DND-41 (cell line): ENCODE measurements at regions not wholly inside any gene's neighbourhood (a gene's known extent, or its start where the extent isn't known, plus 50 kb on each side); places are given as distances from the start of the nearest gene placed in this dataset.

Experiments used
- ATAC-seq: fragments of 200-7000 bp; cut with Tn5 transposase; 3 replicates; pipeline ENCODE4 v1.9.1; 2021; ENCODE audit warnings: low read depth; ENCODE audit not compliant: insufficient read depth
- DNase-seq: peaks from one replicate; pipeline ENCODE4 v3.0.0-alpha.2; 2020
- H2AFZ ChIP-seq: 2 replicates; pipeline ENCODE4 v1.6.0; 2012; ENCODE audit warnings: low read depth, low read length
- H3K27ac ChIP-seq: 2 replicates; pipeline ENCODE4 v1.5.1; 2012; ENCODE audit warnings: low read length, inconsistent platforms
- H3K27me3 ChIP-seq: fragments of 200-600 bp; sonication (generic); 2 replicates; pipeline ENCODE4 v1.6.0; 2012; ENCODE audit warnings: low read length, mild to moderate bottlenecking, inconsistent platforms; ENCODE audit not compliant: insufficient read depth, poor library complexity
- H3K36me3 ChIP-seq: 2 replicates; pipeline ENCODE4 v1.5.1; 2012; ENCODE audit warnings: low read length, inconsistent platforms; ENCODE audit not compliant: insufficient read depth
- H3K4me1 ChIP-seq: 2 replicates; pipeline ENCODE4 v1.5.1; 2012; ENCODE audit warnings: mild to moderate bottlenecking, low read length; ENCODE audit not compliant: insufficient read depth
- H3K4me2 ChIP-seq: 2 replicates; pipeline ENCODE4 v1.6.0; 2012; ENCODE audit warnings: mild to moderate bottlenecking, moderate library complexity, low read length, inconsistent platforms; ENCODE audit not compliant: insufficient read depth
- H3K4me3 ChIP-seq, 2 experiments: fragments of 200-600 bp in 1 of 2; shearing (Covaris generic) in 1 of 2; 2 replicates each; pipeline ENCODE4 v1.5.1; 2012 to 2016; ENCODE audit warnings: inconsistent platforms in 2 of 2, low read length in 2 of 2, mild to moderate bottlenecking in 2 of 2, low read depth in 1 of 2, moderate library complexity in 1 of 2
- H3K79me2 ChIP-seq: 2 replicates; pipeline ENCODE4 v1.6.0; 2012; ENCODE audit warnings: low read length, inconsistent platforms; ENCODE audit not compliant: insufficient read depth
- H3K9ac ChIP-seq: 2 replicates; pipeline ENCODE4 v1.6.0; 2012; ENCODE audit warnings: low read depth, mild to moderate bottlenecking, inconsistent platforms, low read length, moderate library complexity
- H3K9me3 ChIP-seq: 2 replicates; pipeline ENCODE4 v1.5.1; 2012; ENCODE audit warnings: low read length, moderate library complexity, mild to moderate bottlenecking, inconsistent platforms; ENCODE audit not compliant: insufficient read depth, severe bottlenecking
- H4K20me1 ChIP-seq: 2 replicates; pipeline ENCODE4 v1.6.0; 2012; ENCODE audit warnings: low read length; ENCODE audit not compliant: insufficient read depth
- EZH2 ChIP-seq: IDR thresholded peaks from 3 replicates; pipeline ENCODE4 v1.6.1; 2012; ENCODE audit warnings: borderline replicate concordance, low read depth, mild to moderate bottlenecking, moderate library complexity, low read length, inconsistent platforms; ENCODE audit not compliant: severe bottlenecking
- TF ChIP-seq, protein P1 (sequence below): IDR thresholded peaks from 2 replicates; pipeline ENCODE4 v1.5.1; 2012; ENCODE audit warnings: borderline replicate concordance, low read length, moderate library complexity, mild to moderate bottlenecking; ENCODE audit not compliant: poor library complexity, severe bottlenecking; ENCODE audit errors: extremely low read depth

- no peak overlapping the region for H2AFZ ChIP-seq
- H3K4me2 ChIP-seq: no peak overlapping the region
- DNase-seq: no peak
These were observed 566.8 kb upstream of the USP24 start for GRCh38 chr1:55781944-55782482.

GRCh38 chr1:55781003-55781402 is 565.8 kb upstream of the USP24 start:
- Histone ChIP-seq H3K36me3 (no peaks in the 10 kb centered on the region), H3K9me3 (no peaks in the 10 kb centered on the region), H3K4me2 (no peak overlapping the region), H4K20me1 (no peaks in the 10 kb centered on the region), H3K79me2 (no peaks in the 10 kb centered on the region), H3K27me3 (no peaks in the 10 kb centered on the region), H3K9ac (no peak overlapping the region), H3K27ac (no peak overlapping the region), H3K4me1 (no peaks in the 10 kb centered on the region), H3K4me3 (no peak overlapping the region), H2AFZ (no peak overlapping the region)
- TF ChIP-seq EZH2: no peak
- TF ChIP-seq, protein P1, sequence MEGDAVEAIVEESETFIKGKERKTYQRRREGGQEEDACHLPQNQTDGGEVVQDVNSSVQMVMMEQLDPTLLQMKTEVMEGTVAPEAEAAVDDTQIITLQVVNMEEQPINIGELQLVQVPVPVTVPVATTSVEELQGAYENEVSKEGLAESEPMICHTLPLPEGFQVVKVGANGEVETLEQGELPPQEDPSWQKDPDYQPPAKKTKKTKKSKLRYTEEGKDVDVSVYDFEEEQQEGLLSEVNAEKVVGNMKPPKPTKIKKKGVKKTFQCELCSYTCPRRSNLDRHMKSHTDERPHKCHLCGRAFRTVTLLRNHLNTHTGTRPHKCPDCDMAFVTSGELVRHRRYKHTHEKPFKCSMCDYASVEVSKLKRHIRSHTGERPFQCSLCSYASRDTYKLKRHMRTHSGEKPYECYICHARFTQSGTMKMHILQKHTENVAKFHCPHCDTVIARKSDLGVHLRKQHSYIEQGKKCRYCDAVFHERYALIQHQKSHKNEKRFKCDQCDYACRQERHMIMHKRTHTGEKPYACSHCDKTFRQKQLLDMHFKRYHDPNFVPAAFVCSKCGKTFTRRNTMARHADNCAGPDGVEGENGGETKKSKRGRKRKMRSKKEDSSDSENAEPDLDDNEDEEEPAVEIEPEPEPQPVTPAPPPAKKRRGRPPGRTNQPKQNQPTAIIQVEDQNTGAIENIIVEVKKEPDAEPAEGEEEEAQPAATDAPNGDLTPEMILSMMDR: no peak
- no peak for ATAC-seq
- DNase-seq: no peak

More at GRCh38 chr1:55781944-55782482, 566.8 kb upstream of the USP24 start:
- no peaks in the 10 kb centered on the region for H3K79me2 ChIP-seq
- H3K9ac ChIP-seq: no peak overlapping the region
- H3K4me3 ChIP-seq: no peak overlapping the region
- no peaks in the 10 kb centered on the region for H3K36me3 ChIP-seq
- no peaks in the 10 kb centered on the region for H4K20me1 ChIP-seq
- no peaks in the 10 kb centered on the region for H3K27me3 ChIP-seq
- H3K4me1 ChIP-seq: no peaks in the 10 kb centered on the region
- TF ChIP-seq, protein P1: no peak
- TF ChIP-seq EZH2: no peak
- no peaks in the 10 kb centered on the region for H3K9me3 ChIP-seq
- no peak overlapping the region for H3K27ac ChIP-seq
- no peak for ATAC-seq

GRCh38 chr1:55777545-55777944 is 562.4 kb upstream of the USP24 start:
- H4K20me1 ChIP-seq: no peaks in the 10 kb centered on the region
- no peak for ATAC-seq
- H3K9me3 ChIP-seq: no peaks in the 10 kb centered on the region
- H3K4me3 ChIP-seq: no peak overlapping the region
- no peaks in the 10 kb centered on the region for H3K27me3 ChIP-seq
- no peaks in the 10 kb centered on the region for H3K4me1 ChIP-seq
- no peaks in the 10 kb centered on the region for H3K36me3 ChIP-seq
- no peak overlapping the region for H2AFZ ChIP-seq
- no peak overlapping the region for H3K9ac ChIP-seq
- H3K4me2 ChIP-seq: no peak overlapping the region
- no peaks in the 10 kb centered on the region for H3K79me2 ChIP-seq
- no peak for DNase-seq
- no peak for TF ChIP-seq EZH2
- TF ChIP-seq, protein P1: no peak
- no peak overlapping the region for H3K27ac ChIP-seq

DNA sequence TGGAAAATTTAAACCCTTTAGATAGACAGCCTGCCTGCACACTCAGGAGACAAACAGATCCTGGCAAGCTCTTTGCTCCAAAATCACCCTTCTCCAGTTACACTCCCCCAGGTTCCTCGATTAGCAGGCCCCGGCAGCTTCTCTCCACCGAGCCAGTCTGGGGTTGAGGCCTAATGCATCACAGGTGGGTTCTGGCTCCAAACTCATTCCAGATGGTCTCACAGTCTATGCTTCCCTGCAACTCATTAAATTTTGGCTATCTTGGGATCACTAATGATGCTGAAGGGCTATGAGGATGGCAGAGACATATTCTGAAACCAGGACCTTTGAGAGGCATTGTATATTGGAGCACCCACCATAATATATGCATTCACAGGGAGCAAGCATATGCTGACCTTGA is 559.8 kb upstream of the USP24 start:
- no peak for DNase-seq
- TF ChIP-seq EZH2: no peak
- TF ChIP-seq, protein P1: no peak
- Histone ChIP-seq H3K4me3 (no peak overlapping the region), H3K79me2 (no peaks in the 10 kb centered on the region), H3K4me2 (no peak overlapping the region), H3K9me3 (no peaks in the 10 kb centered on the region), H3K9ac (no peak overlapping the region), H3K4me1 (no peaks in the 10 kb centered on the region), H3K27ac (no peak overlapping the region), H3K27me3 (no peaks in the 10 kb centered on the region), H2AFZ (no peak overlapping the region), H3K36me3 (no peaks in the 10 kb centered on the region), H4K20me1 (no peaks in the 10 kb centered on the region)
- no peak for ATAC-seq
